ENCODE measurements at regions not wholly inside any gene's neighbourhood (a gene's known extent, or its start where the extent isn't known, plus 50 kb on each side); places are given as distances from the start of the nearest gene placed in this dataset.

DNA sequence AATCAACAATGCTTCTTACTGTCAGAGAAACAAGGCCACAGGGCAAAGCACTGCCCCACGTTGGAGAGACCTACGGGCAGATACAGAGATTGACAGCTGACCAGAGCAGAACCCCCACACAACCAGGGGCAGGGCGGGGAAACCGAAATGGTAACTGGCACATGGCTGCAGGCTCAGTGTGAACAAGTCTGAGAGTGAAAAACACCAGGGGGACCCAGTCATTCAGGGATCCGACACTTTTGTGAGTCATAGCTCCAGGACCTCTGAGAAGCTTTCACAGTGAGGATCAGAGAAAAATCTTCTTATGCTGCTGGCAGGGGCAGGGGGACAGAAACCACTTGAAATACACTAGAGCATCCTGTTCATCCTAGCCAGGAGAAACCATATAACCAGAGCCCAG, 254.2 kb downstream of the C6orf118 start:
- TF ChIP-seq POLR2A (IDR thresholded peaks at IDR 0.05) (no peak), POLR2AphosphoS5 (IDR thresholded peaks at IDR 0.05) (no peak)
- TF ChIP-seq, protein P1, sequence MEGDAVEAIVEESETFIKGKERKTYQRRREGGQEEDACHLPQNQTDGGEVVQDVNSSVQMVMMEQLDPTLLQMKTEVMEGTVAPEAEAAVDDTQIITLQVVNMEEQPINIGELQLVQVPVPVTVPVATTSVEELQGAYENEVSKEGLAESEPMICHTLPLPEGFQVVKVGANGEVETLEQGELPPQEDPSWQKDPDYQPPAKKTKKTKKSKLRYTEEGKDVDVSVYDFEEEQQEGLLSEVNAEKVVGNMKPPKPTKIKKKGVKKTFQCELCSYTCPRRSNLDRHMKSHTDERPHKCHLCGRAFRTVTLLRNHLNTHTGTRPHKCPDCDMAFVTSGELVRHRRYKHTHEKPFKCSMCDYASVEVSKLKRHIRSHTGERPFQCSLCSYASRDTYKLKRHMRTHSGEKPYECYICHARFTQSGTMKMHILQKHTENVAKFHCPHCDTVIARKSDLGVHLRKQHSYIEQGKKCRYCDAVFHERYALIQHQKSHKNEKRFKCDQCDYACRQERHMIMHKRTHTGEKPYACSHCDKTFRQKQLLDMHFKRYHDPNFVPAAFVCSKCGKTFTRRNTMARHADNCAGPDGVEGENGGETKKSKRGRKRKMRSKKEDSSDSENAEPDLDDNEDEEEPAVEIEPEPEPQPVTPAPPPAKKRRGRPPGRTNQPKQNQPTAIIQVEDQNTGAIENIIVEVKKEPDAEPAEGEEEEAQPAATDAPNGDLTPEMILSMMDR (IDR thresholded peaks at IDR 0.05) = no peak
